WTC11 (cell line): ENCODE measurements at regions not wholly inside any gene's neighbourhood (a gene's known extent, or its start where the extent isn't known, plus 50 kb on each side); places are given as distances from the start of the nearest gene placed in this dataset.

Experiments
- ATAC-seq: fragments of 200-7000 bp; cut with Tn5 transposase; 2 replicates; pipeline ENCODE4 v1.10.0; 2021; ENCODE audit warnings: mild to moderate bottlenecking, moderate library complexity
- CTCF ChIA-PET: fragments of 300-600 bp; sonication (Branson Sonifier 250); formaldehyde crosslinking; loops from one replicate; lab custom pipeline; 2021; ENCODE audit warnings: antibody characterized with exemption; lab: Charles Lee
- POLR2A ChIA-PET: fragments of 350-600 bp; sonication (Branson Sonifier 250); formaldehyde crosslinking; loops from one replicate; lab custom pipeline; 2021; ENCODE audit warnings: antibody characterized with exemption; lab: Charles Lee
- DNase-seq: peaks from one replicate; pipeline ENCODE4 v3.0.0; 2021; ENCODE audit warnings: low spot score
- H3K27ac Mint-ChIP-seq: 2 replicates; pipeline ENCODE4 v1.8.0; 2021; ENCODE audit warnings: mixed read lengths
- H3K27me3 Mint-ChIP-seq: 2 replicates; pipeline ENCODE4 v1.8.0; 2021; ENCODE audit warnings: low read depth, mild to moderate bottlenecking, moderate library complexity, mixed read lengths
- H3K36me3 Mint-ChIP-seq: 2 replicates; pipeline ENCODE4 v1.8.0; 2021; ENCODE audit warnings: mixed read lengths
- H3K4me1 Mint-ChIP-seq: 2 replicates; pipeline ENCODE4 v1.8.0; 2022; ENCODE audit warnings: mixed read lengths
- H3K4me3 Mint-ChIP-seq: 2 replicates; pipeline ENCODE4 v1.8.0; 2021; ENCODE audit warnings: mild to moderate bottlenecking, moderate library complexity, mixed read lengths
- H3K9me3 Mint-ChIP-seq: 2 replicates; pipeline ENCODE4 v1.8.0; 2021; ENCODE audit warnings: mixed read lengths
- ATF6 ChIP-seq: sonication (generic); formaldehyde crosslinking; IDR thresholded peaks from 2 replicates; pipeline ENCODE4 v1.8.1; 2023; ENCODE audit warnings: mild to moderate bottlenecking, missing genetic modification reagents
- CTCF ChIP-seq: fragments of 200-600 bp; IDR thresholded peaks from 2 replicates; pipeline ENCODE4 v1.8.0; 2022; ENCODE audit warnings: antibody characterized with exemption
- E2F1 ChIP-seq: sonication (generic); formaldehyde crosslinking; IDR thresholded peaks from 2 replicates; pipeline ENCODE4 v1.8.0; 2022; ENCODE audit warnings: mild to moderate bottlenecking, missing genetic modification reagents
- ETV6 ChIP-seq: sonication (generic); formaldehyde crosslinking; IDR thresholded peaks from 2 replicates; pipeline ENCODE4 v1.8.1; 2022; ENCODE audit warnings: mild to moderate bottlenecking, missing genetic modification reagents
- FOXK1 ChIP-seq: sonication (generic); formaldehyde crosslinking; IDR thresholded peaks from 2 replicates; pipeline ENCODE4 v1.8.0; 2022; ENCODE audit warnings: mild to moderate bottlenecking, moderate library complexity, missing genetic modification reagents
- GABPB1 ChIP-seq: sonication (generic); formaldehyde crosslinking; IDR thresholded peaks from 2 replicates; pipeline ENCODE4 v1.8.1; 2023; ENCODE audit warnings: mild to moderate bottlenecking, missing genetic modification reagents
- GRHL2 ChIP-seq: fragments of 250-450 bp; sonication (Bioruptor Pico); IDR thresholded peaks from 2 replicates; pipeline ENCODE4 v1.8.0; 2022; ENCODE audit warnings: mild to moderate bottlenecking, moderate library complexity; ENCODE audit not compliant: insufficient replicate concordance, severe bottlenecking
- GTF2I ChIP-seq: fragments of 250-450 bp; sonication (Bioruptor Pico); conservative IDR thresholded peaks from 2 replicates; pipeline ENCODE4 v1.4.0; 2021; ENCODE audit warnings: mild to moderate bottlenecking
- KAT7 ChIP-seq: sonication (generic); formaldehyde crosslinking; IDR thresholded peaks from 2 replicates; pipeline ENCODE4 v1.8.1; 2023; ENCODE audit warnings: missing genetic modification reagents, mild to moderate bottlenecking, borderline replicate concordance
- SMAD4 ChIP-seq: sonication (generic); formaldehyde crosslinking; IDR thresholded peaks from 2 replicates; pipeline ENCODE4 v1.8.0; 2022; ENCODE audit warnings: mild to moderate bottlenecking, missing genetic modification reagents
- SP1 ChIP-seq: sonication (generic); formaldehyde crosslinking; conservative IDR thresholded peaks from 2 replicates; pipeline ENCODE4 v1.8.1; 2022; ENCODE audit warnings: missing genetic modification reagents
- TEAD4 ChIP-seq: sonication (generic); formaldehyde crosslinking; IDR thresholded peaks from 2 replicates; pipeline ENCODE4 v1.8.0; 2022; ENCODE audit warnings: mild to moderate bottlenecking, missing genetic modification reagents
- TP53 ChIP-seq: sonication (generic); formaldehyde crosslinking; IDR thresholded peaks from 2 replicates; pipeline ENCODE4 v1.8.1; 2023; ENCODE audit warnings: mild to moderate bottlenecking, missing genetic modification reagents
- ZNF416 ChIP-seq: fragments of 250-450 bp; sonication (Bioruptor Pico); IDR thresholded peaks from 2 replicates; pipeline ENCODE4 v1.9.0; 2021; ENCODE audit warnings: mild to moderate bottlenecking, inconsistent platforms
- ZNF512 ChIP-seq: sonication (generic); formaldehyde crosslinking; IDR thresholded peaks from 2 replicates; pipeline ENCODE4 v1.8.1; 2022; ENCODE audit warnings: missing genetic modification reagents, borderline replicate concordance
- TF ChIP-seq, protein P1 (sequence below): sonication (generic); formaldehyde crosslinking; IDR thresholded peaks from 2 replicates; pipeline ENCODE4 v1.8.1; 2022; ENCODE audit warnings: mild to moderate bottlenecking, missing genetic modification reagents, moderate library complexity, borderline replicate concordance
- TF ChIP-seq, protein P2 (sequence below): sonication (generic); formaldehyde crosslinking; IDR thresholded peaks from 2 replicates; pipeline ENCODE4 v1.8.1; 2022; ENCODE audit warnings: low read depth, missing genetic modification reagents, borderline replicate concordance
- TF ChIP-seq, protein P3 (sequence below): fragments of 250-450 bp; sonication (Bioruptor Pico); conservative IDR thresholded peaks from 2 replicates; pipeline ENCODE4 v1.9.0; 2021; ENCODE audit warnings: mild to moderate bottlenecking
- TF ChIP-seq, protein P4 (sequence below): sonication (generic); formaldehyde crosslinking; IDR thresholded peaks from 2 replicates; pipeline ENCODE4 v1.8.0; 2023; ENCODE audit warnings: missing genetic modification reagents

- TF ChIP-seq, protein P1, sequence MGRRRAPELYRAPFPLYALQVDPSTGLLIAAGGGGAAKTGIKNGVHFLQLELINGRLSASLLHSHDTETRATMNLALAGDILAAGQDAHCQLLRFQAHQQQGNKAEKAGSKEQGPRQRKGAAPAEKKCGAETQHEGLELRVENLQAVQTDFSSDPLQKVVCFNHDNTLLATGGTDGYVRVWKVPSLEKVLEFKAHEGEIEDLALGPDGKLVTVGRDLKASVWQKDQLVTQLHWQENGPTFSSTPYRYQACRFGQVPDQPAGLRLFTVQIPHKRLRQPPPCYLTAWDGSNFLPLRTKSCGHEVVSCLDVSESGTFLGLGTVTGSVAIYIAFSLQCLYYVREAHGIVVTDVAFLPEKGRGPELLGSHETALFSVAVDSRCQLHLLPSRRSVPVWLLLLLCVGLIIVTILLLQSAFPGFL (CRISPR knock-in tag) = no peak
- TF ChIP-seq KAT7 = no peak
- TF ChIP-seq GABPB1 (CRISPR knock-in tag) = no peak
- no peak for TF ChIP-seq GTF2I (CRISPR knock-in tag)
- no peak for TF ChIP-seq SMAD4 (CRISPR knock-in tag)
- no peak for TF ChIP-seq CTCF
- no peak for TF ChIP-seq FOXK1
- TF ChIP-seq TP53 = no peak
- no peak for TF ChIP-seq ZNF512
Observed at GRCh38 chr2:207437136-207437523, 92.6 kb upstream of the CREB1 start (continued).

- POLR2A ChIA-PET = no interaction called here
- H3K4me3 Mint-ChIP-seq = no peak overlapping the region
- H3K27ac Mint-ChIP-seq = no peak overlapping the region
- no peaks in the 10 kb centered on the region for H3K36me3 Mint-ChIP-seq
- DNase-seq = no peak
- ATAC-seq = no peak
- H3K27me3 Mint-ChIP-seq = no peaks in the 10 kb centered on the region
- H3K4me1 Mint-ChIP-seq = peaks cover 2% of the 10 kb centered on the region; the same call in 1 of the 2 replicates
- peaks cover 5% of the 10 kb centered on the region; the same call in 1 of the 2 replicates for H3K9me3 Mint-ChIP-seq
- CTCF ChIA-PET = no interaction called here
- TF ChIP-seq ATF6 (CRISPR knock-in tag) (no peak), ZNF416 (no peak), E2F1 (CRISPR knock-in tag) (no peak), GRHL2 (no peak), TEAD4 (CRISPR knock-in tag) (no peak), KAT7 (no peak), CTCF (no peak), TP53 (no peak), SP1 (CRISPR knock-in tag) (no peak), ETV6 (no peak)
- TF ChIP-seq, protein P2, sequence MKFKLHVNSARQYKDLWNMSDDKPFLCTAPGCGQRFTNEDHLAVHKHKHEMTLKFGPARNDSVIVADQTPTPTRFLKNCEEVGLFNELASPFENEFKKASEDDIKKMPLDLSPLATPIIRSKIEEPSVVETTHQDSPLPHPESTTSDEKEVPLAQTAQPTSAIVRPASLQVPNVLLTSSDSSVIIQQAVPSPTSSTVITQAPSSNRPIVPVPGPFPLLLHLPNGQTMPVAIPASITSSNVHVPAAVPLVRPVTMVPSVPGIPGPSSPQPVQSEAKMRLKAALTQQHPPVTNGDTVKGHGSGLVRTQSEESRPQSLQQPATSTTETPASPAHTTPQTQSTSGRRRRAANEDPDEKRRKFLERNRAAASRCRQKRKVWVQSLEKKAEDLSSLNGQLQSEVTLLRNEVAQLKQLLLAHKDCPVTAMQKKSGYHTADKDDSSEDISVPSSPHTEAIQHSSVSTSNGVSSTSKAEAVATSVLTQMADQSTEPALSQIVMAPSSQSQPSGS (CRISPR knock-in tag) = no peak
- TF ChIP-seq, protein P3, sequence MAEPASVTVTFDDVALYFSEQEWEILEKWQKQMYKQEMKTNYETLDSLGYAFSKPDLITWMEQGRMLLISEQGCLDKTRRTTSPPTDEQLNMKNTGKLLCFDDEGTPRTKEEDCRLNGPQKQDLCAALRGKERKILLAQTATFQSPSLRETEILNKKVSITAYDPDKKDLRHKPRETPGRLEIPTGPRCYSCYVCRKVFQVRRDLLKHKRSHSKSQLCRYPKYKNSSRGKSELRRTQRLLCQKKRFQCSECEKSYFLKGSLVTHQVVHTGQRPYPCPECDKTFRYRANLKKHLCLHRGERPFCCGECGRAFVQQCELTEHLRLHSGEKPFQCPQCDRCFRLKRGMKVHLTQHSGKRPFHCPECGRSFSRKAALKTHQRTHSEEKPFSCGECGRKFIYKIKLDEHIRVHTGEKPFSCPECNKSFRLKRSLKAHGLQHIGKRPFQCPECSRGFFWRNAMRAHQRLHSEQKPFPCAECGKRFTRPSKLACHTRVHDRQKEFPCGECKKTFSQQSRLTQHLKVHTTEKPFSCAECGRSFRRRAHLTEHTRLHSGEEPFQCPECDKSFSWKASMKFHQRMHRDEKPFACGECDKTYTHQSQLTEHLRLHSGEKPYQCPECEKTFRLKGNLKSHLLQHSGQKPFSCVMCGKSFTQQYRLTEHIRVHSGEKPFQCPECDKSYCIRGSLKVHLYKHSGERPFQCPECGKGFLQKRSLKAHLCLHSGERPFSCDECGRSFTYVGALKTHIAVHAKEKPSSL (CRISPR knock-in tag) = no peak
- TF ChIP-seq, protein P4, sequence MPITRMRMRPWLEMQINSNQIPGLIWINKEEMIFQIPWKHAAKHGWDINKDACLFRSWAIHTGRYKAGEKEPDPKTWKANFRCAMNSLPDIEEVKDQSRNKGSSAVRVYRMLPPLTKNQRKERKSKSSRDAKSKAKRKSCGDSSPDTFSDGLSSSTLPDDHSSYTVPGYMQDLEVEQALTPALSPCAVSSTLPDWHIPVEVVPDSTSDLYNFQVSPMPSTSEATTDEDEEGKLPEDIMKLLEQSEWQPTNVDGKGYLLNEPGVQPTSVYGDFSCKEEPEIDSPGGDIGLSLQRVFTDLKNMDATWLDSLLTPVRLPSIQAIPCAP (CRISPR knock-in tag) = no peak
Observed at GRCh38 chr2:207437524-207438143, 92.1 kb upstream of the CREB1 start.
